PC-3 (cell line): ENCODE measurements at regions not wholly inside any gene's neighbourhood (a gene's known extent, or its start where the extent isn't known, plus 50 kb on each side); places are given as distances from the start of the nearest gene placed in this dataset.
"Not testable (repeated sequence)": the region's sequence is repeated elsewhere in the genome, so short reads cannot be mapped to it uniquely, and the experiment has no call there.

Experiments
- ATAC-seq: fragments of 200-7000 bp; cut with Tn5 transposase; 2 replicates; pipeline ENCODE4 v1.9.1; 2020; ENCODE audit warnings: mild to moderate bottlenecking, moderate library complexity
- BruUV-seq: library from RNA; stranded (reverse); fragments of 400-500 nt; replicated peaks from 2 replicates; lab custom pipeline; 2021; lab: Mats Ljungman, UMichigan
- CTCF ChIA-PET: fragments of 300-600 bp; sonication (Branson Sonifier 250); formaldehyde crosslinking; loops from one replicate; lab custom pipeline; 2022; ENCODE audit warnings: antibody characterized with exemption; lab: Charles Lee
- POLR2A ChIA-PET: fragments of 300-600 bp; sonication (Branson Sonifier 250); formaldehyde crosslinking; loops from one replicate; lab custom pipeline; 2022; ENCODE audit warnings: antibody characterized with exemption; ENCODE audit not compliant: unreplicated experiment; lab: Charles Lee
- DNase-seq: peaks from one replicate; pipeline ENCODE4 v3.0.0-alpha.2; 2015
- H2AFZ ChIP-seq: fragments of 300-600 bp; sonication (generic); 2 replicates; pipeline ENCODE4 v1.6.0; 2016; ENCODE audit warnings: antibody characterized with exemption, low read length
- H3F3A ChIP-seq: fragments of 300-600 bp; sonication (generic); one replicate; pipeline ENCODE4 v1.6.0; 2017; ENCODE audit warnings: antibody characterized with exemption, low read length, control low read depth, mild to moderate bottlenecking; ENCODE audit not compliant: unreplicated experiment
- H3K27ac ChIP-seq: fragments of 300-600 bp; sonication (generic); 2 replicates; pipeline ENCODE4 v1.5.1; 2016; ENCODE audit warnings: mild to moderate bottlenecking, low read length
- H3K27me3 ChIP-seq: fragments of 300-600 bp; sonication (generic); 2 replicates; pipeline ENCODE4 v1.6.1; 2016; ENCODE audit warnings: low read length, mixed read lengths
- H3K36me3 ChIP-seq: fragments of 300-600 bp; sonication (generic); 2 replicates; pipeline ENCODE4 v1.6.1; 2016; ENCODE audit warnings: low read depth, mixed run types, low read length, mixed read lengths
- H3K4me1 ChIP-seq: fragments of 300-600 bp; sonication (generic); 2 replicates; pipeline ENCODE4 v1.5.1; 2016; ENCODE audit warnings: low read length; ENCODE audit not compliant: insufficient read depth
- H3K4me2 ChIP-seq: fragments of 300-600 bp; sonication (generic); 2 replicates; pipeline ENCODE4 v1.6.0; 2016; ENCODE audit warnings: low read length
- H3K4me3 ChIP-seq: fragments of 300-600 bp; sonication (generic); 2 replicates; pipeline ENCODE4 v1.5.1; 2016; ENCODE audit warnings: mild to moderate bottlenecking, low read length, mixed read lengths
- H3K79me2 ChIP-seq: fragments of 300-600 bp; sonication (generic); 2 replicates; pipeline ENCODE4 v1.6.1; 2017; ENCODE audit warnings: low read length, mixed read lengths
- H3K9ac ChIP-seq: fragments of 300-600 bp; sonication (generic); 2 replicates; pipeline ENCODE4 v1.6.0; 2016; ENCODE audit warnings: mild to moderate bottlenecking, low read length
- H3K9me2 ChIP-seq: fragments of 300-600 bp; sonication (generic); replicated peaks from 2 replicates; pipeline ENCODE4 v1.6.1; 2016; ENCODE audit warnings: mixed run types, low read length, mixed read lengths
- H3K9me3 ChIP-seq: fragments of 300-600 bp; sonication (generic); 2 replicates; pipeline ENCODE4 v1.6.1; 2016; ENCODE audit warnings: low read length, mixed read lengths
- H4K20me1 ChIP-seq: fragments of 300-600 bp; sonication (generic); 2 replicates; pipeline ENCODE4 v1.6.1; 2016; ENCODE audit warnings: low read length, mixed read lengths
- EZH2 ChIP-seq: fragments of 300-600 bp; sonication (generic); IDR thresholded peaks from one replicate; pipeline ENCODE4 v1.6.1; 2017; ENCODE audit warnings: antibody characterized with exemption, mild to moderate bottlenecking, low read length; ENCODE audit not compliant: unreplicated experiment
- EZH2phosphoT487 ChIP-seq: fragments of 300-600 bp; sonication (generic); IDR thresholded peaks from 2 replicates; pipeline ENCODE4 v1.6.1; 2018; ENCODE audit warnings: mild to moderate bottlenecking, antibody characterized with exemption, low read length, borderline replicate concordance
- intact Hi-C: fragments of 100-400 bp; cut with micrococcal nuclease; formaldehyde crosslinking; loops from 2 replicates; pipeline ENCODE4 v1.9.0; 2023
- TF ChIP-seq, protein P1 (sequence below): fragments of 300-600 bp; sonication (generic); conservative IDR thresholded peaks from 2 replicates; pipeline ENCODE4 v1.5.1; 2017; ENCODE audit warnings: antibody characterized with exemption, low read depth, mild to moderate bottlenecking, low read length

DNA sequence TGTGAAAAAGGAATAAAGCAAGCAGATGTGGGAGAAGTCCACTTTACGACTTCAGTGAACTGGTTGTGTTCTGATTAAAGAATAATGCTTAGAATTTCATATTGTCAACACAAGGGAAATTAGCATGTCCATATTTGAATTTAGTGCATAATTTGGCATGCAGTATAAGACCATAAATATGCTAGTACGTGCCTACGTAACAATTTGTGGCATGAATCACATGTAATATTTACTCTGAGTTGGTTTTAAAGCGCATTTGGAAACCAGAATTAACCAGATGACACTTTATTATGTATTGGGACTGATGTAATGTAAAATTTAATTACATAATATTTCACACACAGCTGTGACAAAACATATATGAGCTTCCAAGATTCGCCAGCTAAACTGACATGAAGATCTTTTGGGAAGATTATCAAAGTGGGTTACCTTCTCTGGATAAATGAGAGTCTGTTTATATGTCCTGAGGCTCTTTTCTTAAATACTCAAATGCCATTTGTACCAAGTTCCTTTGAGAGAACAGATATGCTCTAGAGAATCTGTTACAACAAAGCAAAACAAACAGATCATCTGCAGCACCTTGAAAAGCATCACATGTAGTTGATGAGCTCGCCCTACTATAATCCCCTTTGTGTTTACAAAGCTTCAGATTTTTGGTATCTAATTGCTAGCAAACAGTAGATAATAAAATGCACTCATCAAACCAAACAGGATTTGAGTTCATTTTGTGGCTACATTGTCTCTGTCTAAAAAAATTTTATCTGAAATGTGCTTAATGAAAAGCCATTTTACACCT lies 1468.6 kb downstream of the CDH11 start:
- H3K9me3 ChIP-seq: no peaks in the 10 kb centered on the region
- H3K27ac ChIP-seq: no peak overlapping the region
- no peaks in the 10 kb centered on the region for H3K36me3 ChIP-seq
- intact Hi-C loops: no loop called here
- no peak overlapping the region for H3K9ac ChIP-seq
- H3K4me3 ChIP-seq: no peak overlapping the region
- no peak overlapping the region for H3K4me2 ChIP-seq
- no peak for DNase-seq
- no peaks in the 10 kb centered on the region for H4K20me1 ChIP-seq
- H3K9me2 ChIP-seq: no peaks in the 10 kb centered on the region
- H3K27me3 ChIP-seq: peaks cover 3% of the 10 kb centered on the region; the same call in 1 of the 2 replicates
- no TSS peak for BruUV-seq
- ATAC-seq: no peak
- H3K79me2 ChIP-seq: no peaks in the 10 kb centered on the region
- TF ChIP-seq EZH2 (no peak), EZH2phosphoT487 (no peak)
- TF ChIP-seq, protein P1, sequence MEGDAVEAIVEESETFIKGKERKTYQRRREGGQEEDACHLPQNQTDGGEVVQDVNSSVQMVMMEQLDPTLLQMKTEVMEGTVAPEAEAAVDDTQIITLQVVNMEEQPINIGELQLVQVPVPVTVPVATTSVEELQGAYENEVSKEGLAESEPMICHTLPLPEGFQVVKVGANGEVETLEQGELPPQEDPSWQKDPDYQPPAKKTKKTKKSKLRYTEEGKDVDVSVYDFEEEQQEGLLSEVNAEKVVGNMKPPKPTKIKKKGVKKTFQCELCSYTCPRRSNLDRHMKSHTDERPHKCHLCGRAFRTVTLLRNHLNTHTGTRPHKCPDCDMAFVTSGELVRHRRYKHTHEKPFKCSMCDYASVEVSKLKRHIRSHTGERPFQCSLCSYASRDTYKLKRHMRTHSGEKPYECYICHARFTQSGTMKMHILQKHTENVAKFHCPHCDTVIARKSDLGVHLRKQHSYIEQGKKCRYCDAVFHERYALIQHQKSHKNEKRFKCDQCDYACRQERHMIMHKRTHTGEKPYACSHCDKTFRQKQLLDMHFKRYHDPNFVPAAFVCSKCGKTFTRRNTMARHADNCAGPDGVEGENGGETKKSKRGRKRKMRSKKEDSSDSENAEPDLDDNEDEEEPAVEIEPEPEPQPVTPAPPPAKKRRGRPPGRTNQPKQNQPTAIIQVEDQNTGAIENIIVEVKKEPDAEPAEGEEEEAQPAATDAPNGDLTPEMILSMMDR: no peak
- H3F3A ChIP-seq: no peaks in the 10 kb centered on the region
- ChIA-PET POLR2A (no interaction called here), CTCF (no interaction called here)
- no peak overlapping the region for H2AFZ ChIP-seq
- H3K4me1 ChIP-seq: no peaks in the 10 kb centered on the region

DNA sequence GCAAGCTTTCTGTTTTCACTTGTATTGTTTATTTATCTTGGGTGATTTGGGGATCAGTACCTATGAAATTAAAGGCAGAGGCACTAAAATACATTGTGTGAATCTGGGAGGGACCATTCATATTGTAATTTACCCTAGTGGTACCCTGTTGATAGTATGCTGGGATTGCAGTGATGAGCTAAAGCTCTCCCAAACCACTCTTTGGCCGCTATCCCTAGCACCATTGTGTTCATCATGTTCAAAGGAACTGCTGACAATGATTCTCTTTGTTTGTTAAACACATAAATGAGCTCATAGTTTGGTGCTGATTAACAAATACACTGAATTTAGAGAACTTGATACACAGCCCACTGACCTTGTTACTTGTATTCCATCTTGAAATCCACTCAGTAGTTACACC lies 1469.8 kb downstream of the CDH11 start:
- Histone ChIP-seq H3F3A (no peaks in the 10 kb centered on the region), H3K9me2 (no peaks in the 10 kb centered on the region), H3K9me3 (no peaks in the 10 kb centered on the region), H3K4me1 (no peaks in the 10 kb centered on the region), H3K9ac (no peak overlapping the region), H3K27me3 (no peaks in the 10 kb centered on the region), H3K4me2 (no peak overlapping the region), H3K36me3 (no peaks in the 10 kb centered on the region), H3K4me3 (no peak overlapping the region), H4K20me1 (no peaks in the 10 kb centered on the region), H3K27ac (no peak overlapping the region), H2AFZ (no peak overlapping the region), H3K79me2 (no peaks in the 10 kb centered on the region)
- ATAC-seq (no peak), DNase-seq (no peak)
- TF ChIP-seq, protein P1: no peak
- TF ChIP-seq EZH2phosphoT487 (no peak), EZH2 (no peak)
- intact Hi-C loops: no loop called here
- BruUV-seq: no TSS peak
- POLR2A ChIA-PET: no interaction called here
- CTCF ChIA-PET: no interaction called here

DNA sequence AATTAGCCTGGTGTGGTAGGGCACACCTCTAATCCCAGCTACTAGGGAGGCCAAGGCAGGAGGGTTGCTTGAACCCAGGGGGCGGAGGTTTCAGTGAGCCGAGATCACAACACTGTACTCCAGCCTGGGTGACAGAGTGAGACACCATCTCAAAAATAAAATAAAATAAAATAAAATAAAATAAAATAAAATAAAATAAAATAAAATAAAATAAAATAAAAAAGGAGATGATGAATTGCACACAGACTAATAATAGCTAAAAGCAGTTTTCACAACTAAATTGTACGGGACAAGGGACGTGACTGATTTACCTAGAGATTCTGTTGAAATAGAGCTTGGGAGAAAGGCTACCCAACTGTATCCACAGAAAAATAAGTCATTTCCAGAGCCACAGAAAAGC lies 1471.3 kb downstream of the CDH11 start:
- ChIA-PET CTCF (no interaction called here), POLR2A (no interaction called here)
- Histone ChIP-seq H3K9me2 (no peaks in the 10 kb centered on the region), H3K79me2 (no peaks in the 10 kb centered on the region), H3K4me1 (no peaks in the 10 kb centered on the region), H3K9me3 (no peaks in the 10 kb centered on the region), H3K4me2 (no peak overlapping the region), H3K27ac (no peak overlapping the region), H3F3A (no peaks in the 10 kb centered on the region), H3K4me3 (no peak overlapping the region), H3K9ac (no peak overlapping the region), H3K27me3 (no peaks in the 10 kb centered on the region), H4K20me1 (no peaks in the 10 kb centered on the region), H3K36me3 (no peaks in the 10 kb centered on the region), H2AFZ (no peak overlapping the region)
- TF ChIP-seq, protein P1: no peak
- TF ChIP-seq EZH2: no peak
- no peak for ATAC-seq
- intact Hi-C loops: no loop called here
- no peak for DNase-seq
- BruUV-seq: no TSS peak

DNA sequence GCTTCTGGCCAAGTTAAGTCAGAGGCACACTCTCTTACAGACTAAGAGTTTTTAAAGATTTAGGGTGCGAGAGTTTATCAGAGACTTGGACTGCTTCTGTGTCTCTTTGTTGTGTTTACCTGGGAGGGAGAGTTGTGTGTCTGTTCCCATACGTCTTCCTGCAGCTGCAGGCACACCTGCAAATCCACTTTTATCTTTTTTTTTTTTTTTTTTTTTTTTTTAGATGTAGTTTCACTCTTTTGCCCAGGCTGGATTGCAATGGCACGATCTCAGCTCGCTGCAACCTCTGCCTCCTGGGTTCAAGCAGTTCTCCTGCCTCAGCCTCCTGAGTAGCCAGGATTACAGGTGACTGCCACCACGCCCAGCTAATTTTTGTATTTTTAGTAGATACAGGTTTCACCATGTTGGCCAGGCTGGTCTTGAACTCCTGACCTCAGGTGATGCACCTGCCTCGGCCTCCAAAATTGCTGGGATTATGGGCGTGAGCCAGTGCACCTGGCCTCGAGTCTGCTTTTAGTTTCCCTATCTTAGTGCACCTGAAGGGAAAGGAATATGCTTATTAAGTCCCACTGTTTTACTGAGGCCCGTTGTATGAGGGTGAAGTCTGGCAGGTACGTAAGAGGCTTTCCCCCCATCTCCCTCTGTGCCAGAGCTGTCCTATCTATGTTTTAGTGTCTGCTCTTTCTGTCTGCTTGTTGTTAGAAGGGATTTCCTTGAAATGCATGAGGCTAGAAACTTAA lies 1488.0 kb downstream of the CDH11 start:
- H3F3A ChIP-seq, H3K9me2 ChIP-seq, POLR2A ChIA-PET, BruUV-seq, CTCF ChIA-PET, H3K9ac ChIP-seq, H3K4me1 ChIP-seq, H4K20me1 ChIP-seq, H3K4me3 ChIP-seq, intact Hi-C loops, ATAC-seq, H3K9me3 ChIP-seq, H3K79me2 ChIP-seq, H3K4me2 ChIP-seq, H3K27ac ChIP-seq, H2AFZ ChIP-seq, H3K27me3 ChIP-seq, H3K36me3 ChIP-seq, DNase-seq: not testable (repeated sequence)
